Fibroblast of skin of right biceps (primary cell): ENCODE measurements at regions not wholly inside any gene's neighbourhood (a gene's known extent, or its start where the extent isn't known, plus 50 kb on each side); places are given as distances from the start of the nearest gene placed in this dataset.
"Not testable (repeated sequence)": the region's sequence is repeated elsewhere in the genome, so short reads cannot be mapped to it uniquely, and the experiment has no call there.

ENCODE experiments used
- DNase-seq: peaks from one replicate; pipeline ENCODE4 v3.0.0-alpha.2; 2013

DNA sequence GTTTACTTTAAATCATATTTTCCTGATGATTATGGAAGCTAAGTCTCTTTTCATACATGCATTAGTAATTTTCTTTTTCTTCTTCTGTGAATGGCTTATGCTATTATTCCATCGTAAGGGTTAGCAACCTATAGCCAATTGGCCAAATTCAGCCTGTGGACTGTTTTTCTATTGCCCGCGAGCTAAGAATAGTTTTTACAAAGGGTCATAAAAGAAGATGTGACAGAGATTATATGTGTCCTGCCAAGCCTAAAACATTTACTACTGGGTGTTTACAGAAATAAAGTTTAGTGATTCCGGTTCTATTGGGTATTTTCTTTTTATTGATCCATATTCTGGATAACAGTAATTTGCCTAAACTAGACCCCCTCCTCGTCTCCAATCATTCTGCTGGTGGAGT lies 268.8 kb upstream of the DIO3 start:
- no peak for DNase-seq

DNA sequence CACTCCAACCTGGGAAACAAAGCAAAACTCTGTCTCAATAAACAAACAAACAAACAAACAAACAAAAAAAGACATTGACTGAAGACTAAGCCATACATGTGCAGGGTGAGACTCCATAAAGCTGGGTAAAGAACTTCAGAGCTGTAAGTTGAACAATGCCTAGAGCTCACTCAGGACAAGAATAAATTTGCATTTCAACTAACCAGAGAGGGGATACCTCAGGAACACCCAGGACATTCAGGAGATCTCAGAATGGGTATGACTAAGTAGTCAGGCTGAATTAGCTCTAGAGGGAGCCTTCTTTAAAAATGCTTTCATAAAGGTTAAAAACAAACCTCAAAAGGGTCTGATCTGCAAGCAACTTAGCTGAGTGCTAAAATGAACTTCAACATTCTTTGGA lies 267.7 kb upstream of the DIO3 start:
- no peak for DNase-seq

DNA sequence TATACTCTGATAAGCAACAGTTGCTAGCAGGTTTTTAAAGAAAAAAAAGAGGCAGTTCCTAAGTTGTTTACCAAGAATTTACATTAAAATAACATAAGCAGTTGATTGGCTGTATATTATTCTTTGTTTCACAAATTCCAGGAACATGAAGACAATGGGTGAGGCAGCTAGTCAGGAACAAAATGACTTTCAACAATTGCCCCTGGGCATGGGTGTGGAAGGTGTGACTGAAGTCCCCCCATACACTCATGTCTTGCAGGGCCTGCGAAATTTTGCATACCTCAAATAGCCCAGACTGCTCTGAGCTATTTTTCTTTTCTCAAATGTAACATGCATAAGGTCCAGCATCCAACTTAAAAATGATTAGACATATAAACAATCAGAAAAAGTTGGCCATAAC lies 267.2 kb upstream of the DIO3 start:
- DNase-seq = no peak

DNA sequence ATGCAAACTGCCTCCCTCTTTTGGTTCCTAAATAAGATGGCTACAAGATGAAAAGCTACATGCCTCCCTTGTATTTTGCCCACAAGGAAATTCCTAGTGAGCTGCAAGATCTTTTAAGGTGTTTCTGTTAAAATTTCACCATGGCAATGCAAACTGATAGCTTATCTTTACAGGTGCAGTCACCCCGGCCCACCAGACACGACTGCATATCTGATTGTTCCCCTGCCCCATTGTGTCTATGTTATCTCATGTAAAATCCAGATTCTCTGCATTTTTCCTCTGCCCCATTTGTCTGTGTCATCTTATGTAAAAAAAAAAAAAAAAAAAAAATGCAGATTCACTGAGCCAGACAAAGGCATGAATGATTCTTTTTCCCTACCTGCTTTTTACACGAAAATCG lies 261.5 kb upstream of the DIO3 start:
- DNase-seq = not testable (repeated sequence)

DNA sequence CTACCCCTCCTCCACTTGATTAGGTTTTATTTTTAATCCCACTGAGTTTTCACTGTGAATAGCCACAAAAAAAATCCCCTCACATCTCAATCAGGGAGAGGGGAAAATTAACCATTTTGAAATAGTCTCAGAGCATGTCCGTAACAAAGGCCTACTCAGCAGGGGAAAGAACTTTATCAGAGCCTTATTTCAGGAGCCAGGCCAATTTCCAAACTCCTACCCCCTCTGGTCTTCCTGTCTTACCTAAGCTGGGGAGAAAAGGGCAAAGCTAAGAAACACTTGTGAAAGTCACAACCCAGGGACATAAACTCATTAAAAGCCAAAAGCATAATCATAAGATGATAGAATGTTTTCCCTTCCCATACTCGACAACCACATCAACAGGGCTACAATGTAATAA lies 260.3 kb upstream of the DIO3 start:
- no peak for DNase-seq

DNA sequence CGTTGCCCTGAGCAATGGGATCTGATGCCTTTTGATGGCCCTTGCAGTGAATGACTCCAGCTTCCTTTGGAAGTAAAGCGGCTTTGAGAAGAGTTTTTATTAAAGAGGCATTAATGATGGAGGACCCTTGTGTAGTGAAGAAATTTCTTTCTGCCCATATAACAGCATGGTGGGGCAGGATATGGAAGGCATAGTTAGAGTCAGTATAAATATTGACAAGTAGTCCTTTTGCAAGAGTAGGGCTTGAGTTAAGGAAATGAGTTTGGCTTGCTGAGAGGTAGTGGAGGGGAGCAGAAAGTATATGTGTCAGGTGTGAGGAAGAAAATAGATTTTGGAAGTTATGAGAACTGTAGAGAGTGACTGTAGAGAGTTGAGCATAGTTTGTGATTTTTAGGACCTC lies 254.1 kb upstream of the DIO3 start:
- not testable (repeated sequence) for DNase-seq

DNA sequence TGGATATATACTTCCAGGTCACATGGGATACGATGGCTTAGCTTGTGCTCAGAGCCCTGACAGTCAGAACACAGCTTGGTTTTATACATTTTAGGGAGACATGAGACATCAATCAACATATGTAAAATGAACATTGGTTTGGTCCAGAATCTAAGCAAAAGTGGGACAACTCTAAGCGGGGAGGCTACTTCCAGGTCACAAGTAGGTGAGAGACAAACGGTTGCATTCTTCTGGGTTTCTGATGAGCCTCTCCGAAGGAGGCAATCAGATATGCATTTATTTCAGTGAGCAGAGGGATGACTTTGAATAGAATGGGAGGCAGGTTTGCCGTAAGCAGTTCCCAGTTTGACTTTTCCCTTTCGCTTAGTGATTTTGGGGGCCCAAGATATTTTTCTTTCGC lies 250.1 kb upstream of the DIO3 start:
- not testable (repeated sequence) for DNase-seq

DNA sequence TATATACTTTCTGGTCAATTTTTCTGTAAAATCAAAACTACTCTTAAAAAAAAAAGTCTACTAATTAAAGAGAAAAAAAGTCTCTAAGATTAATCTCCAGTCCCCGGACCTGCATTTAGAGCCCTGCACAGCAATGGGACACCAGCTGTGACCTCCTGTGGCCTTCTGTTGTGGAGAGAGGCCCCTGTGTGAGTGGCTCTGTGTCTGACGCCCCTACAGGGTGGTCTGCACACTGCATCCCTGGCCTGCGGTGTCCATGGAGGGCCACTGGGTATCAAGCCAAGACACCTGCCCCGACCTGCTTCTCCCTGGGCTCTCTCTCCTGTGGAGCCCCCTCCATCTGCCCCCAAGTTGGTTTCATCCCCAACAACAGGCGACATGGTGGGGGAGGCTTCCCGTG lies 248.0 kb upstream of the DIO3 start:
- no peak for DNase-seq

DNA sequence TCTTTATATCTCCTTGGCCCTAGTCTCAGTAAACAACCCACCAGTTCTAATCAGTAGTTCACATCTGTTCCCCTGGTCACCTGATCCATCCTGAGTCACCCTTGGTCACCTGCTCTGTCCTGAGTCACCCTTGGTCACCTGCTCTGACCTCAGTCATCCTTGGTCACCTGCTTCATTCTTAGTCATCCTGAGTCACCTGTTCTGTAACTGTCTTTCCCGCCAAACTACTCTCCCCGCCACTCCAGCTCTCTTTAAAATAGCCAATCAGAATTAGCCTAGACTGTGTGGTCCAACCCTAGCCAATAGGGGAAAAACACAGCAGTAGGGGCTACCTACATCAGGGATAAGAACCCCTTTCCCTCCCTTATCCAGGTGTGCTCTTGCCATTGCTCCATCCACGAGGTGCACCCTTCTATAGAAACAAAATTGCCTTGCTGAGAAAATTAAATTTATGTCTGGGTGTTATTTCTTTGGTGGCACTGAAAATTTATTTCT lies 245.4 kb upstream of the DIO3 start:
- DNase-seq = no peak

DNA sequence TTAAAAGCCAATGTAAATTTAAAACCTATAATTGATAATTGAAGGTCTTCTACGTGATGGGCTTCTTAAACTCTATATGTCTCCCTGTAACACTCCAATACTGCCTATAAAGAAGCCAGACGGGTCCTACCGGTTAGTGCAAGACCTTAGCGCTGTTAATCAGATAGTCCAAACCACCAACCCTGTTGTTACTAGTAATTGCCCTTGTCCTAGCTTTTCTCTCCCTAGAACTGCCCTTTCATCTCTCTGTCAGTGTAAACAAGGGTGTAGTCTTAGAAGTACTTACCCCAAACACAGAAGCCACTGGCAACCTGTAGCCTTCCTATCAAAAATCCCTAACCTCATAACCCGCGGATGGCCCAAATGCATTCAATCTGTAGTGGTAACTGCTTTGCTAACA lies 243.0 kb upstream of the DIO3 start:
- no peak for DNase-seq

DNA sequence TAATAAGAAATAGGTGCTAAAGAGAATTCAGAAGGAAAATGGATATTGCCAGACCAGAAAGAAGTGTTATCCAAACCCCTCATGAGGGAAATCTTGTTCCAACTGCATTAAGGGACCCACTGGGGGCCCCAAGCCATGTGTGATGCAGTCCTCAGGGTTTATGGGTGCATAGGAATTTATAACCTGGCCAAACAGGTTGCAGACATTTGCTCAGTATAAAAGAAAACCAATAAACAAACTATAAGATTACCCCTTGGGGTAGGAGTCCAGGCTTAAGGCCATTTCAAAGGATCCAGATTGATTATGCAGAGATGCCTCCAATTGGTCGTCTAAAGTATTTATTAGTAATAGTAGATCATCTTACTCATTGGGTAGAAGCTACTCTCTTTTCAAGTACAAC lies 240.9 kb upstream of the DIO3 start:
- DNase-seq = no peak

DNA sequence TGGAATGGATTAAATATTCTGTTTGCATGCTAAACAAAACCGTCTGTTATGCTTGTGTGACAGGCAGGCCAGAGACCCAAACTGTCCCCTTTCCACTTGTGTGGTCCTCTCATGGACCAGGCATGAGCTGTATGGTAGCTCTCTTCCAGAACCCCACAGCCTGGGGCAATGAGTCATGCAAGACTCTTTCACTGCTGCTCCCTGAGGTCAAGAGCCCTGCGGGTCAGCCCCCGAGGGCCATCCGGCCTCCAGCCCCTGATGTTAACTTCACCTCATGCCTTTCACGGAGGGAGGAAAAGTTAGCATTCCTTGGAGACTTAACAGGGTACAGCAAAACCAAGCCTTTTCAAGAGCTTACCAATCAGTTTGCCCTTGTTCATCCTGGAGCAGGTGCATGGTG lies 239.1 kb upstream of the DIO3 start:
- DNase-seq = no peak

DNA sequence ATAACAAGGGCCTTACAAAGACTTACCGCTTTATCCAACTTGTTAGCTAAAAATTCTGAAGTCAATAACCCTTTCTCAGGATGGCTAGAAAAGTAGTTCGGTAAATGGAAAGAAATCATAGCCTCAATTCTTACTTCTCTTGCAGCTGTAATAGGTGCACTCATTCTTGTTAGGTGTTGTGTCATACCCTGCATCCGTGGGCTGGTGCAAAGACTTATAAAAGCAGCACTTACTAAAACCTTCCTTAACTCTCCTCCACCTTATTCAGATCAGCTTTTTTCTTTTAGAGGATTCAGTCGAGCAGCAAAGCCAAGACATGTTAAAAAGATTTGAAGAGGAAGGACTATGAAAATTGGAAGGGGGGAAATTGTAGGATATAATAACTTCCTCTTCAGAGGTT lies 238.2 kb upstream of the DIO3 start:
- DNase-seq = no peak

DNA sequence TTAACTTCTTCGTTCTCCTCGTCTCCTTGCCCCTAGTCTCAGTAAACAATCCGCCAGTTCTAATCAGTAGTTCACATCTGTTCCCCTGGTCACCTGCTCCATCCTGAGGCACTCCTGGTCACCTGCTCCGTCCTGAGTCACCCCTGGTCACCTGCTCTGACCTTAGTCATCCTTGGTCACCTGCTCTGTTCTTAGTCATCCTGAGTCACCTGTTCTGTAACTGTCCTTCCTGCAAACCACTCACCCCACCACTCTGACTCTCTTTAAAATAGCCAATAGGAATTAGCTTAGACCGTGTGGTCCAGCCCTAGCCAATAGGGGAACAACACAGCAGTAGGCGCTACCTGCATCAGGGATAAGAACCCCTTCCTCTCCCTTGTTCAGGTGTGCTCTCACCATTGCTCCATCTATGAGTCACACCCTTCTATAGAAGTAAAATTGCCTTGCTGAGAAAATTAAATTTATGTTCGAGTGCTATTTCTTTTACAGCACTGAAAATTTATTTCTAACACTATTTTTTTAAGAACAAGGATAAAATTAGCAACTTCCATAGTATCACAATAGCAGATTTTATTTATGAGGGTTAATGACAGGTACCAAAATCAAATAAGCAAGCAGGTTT lies 237.6 kb upstream of the DIO3 start:
- DNase-seq = not testable (repeated sequence)

DNA sequence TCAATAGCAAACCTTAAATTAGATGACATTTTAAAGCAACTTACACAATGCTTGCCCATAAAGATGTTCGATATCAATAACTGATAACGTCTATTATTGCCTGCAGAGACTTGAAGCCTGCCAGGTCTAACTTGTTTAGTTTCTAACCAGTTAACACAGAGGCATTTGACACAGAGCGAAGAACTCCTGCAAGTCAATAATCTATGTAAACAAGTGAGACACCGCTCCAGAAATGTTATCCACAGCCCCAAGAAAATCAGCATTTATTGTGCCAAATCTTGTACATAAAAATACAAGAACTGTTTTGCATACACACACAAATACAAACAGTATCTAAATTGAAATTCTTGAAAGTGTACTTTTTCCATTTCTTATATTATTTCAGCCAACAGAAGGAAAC lies 236.0 kb upstream of the DIO3 start:
- DNase-seq = no peak

DNA sequence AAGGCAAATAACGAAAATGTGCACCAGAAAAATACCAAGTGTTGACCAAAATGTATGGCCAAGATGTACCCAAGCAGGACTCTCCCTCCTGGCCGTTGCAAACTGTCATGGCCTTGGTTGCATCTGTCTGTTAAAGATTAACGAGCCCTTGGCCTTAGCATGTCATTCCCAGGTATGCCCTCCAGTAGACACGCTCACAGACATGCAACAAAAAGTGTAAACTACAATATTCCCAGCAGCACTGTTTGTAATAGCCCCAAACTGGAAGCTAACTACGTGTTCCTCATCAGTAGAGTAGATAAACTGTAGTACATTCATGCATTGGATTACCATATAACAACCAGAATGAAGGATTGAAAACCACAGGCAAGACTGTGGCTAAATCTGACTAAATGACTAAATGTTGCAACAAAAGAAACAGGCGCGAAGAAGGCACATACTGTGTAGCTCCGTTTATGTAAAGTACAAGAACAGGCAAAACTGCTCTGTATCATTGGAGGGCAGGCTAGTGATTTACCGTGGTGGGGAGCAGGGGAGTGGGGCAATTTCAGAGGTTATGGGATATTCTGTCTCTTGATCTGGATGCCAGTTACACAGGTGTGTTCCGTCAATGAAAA lies 232.8 kb upstream of the DIO3 start:
- no peak for DNase-seq

DNA sequence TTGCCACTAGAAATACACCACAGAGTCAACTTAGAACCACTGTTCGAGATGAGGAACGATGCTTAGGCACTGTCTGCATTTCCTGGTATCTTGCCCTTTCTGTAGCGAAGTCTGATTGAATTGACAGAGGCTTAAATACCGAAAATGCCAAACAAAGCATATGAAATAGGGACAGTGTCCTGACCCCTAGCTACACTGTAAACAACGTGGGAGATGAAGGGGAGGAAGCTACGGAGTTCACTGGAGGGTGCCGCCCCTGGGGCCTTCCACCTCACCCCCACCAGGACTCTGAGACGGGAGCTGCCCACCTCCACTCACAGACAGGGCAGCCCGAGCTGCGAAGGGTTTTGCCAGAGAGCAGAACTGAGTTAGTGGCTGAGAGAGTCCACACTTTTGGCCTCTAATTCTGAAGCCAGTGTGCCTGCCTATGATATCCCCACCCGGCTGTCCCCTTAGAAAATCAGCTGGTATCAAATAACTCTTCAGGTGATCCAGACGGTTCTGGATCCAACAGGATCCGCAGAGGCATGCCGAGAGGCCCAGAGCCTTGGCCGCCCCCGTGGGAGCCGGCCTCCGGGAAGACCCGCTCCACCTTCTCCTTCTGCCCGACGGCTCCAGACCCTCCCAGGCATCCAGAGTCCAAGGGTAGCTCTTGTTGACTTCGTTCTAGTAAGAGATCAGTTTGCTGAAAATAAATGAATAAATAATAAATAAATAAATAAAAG lies 230.7 kb upstream of the DIO3 start:
- no peak for DNase-seq

DNA sequence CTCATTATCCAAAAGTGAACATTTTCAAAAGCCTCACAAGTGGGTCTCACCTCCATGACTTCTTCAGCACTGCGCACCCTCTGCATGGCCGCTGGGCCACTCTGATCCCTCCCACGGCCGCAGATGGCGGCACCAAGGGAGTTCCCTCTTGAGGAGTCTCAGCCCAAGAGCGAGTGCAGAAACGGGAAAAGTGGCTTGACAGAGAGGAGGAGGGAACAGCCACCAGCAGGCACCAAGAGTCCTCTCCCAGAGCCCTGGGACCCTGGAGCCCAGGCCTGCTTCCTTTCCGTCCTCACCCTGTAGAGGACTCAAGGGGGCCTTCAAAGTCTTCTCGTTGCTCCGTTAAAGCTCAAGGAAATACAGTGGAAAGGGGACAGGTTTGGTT lies 230.2 kb upstream of the DIO3 start:
- DNase-seq = no peak

DNA sequence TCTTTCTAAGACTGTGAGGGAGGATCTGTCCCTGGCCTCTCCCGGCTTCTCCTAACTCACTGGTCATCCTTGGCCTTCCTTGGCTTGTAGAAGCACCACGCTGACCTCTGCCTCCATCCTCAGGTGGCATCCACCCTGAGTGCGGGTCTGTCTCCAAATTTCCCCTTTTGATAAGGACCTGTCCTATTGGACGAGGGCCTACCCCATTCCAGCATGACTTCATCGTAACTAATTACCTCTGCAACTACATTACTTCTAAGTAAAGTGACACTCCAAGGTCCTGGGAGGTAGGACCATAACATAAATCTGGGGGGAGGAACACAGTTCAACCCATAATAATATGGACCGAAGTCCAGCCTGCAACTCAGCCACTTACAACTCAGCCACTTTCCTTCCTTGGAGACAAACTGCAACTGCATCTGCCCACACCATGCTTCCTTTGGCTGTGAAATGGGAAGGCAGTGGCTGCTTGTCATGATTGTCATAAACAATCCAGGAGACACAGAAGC lies 229.6 kb upstream of the DIO3 start:
- no peak for DNase-seq

DNA sequence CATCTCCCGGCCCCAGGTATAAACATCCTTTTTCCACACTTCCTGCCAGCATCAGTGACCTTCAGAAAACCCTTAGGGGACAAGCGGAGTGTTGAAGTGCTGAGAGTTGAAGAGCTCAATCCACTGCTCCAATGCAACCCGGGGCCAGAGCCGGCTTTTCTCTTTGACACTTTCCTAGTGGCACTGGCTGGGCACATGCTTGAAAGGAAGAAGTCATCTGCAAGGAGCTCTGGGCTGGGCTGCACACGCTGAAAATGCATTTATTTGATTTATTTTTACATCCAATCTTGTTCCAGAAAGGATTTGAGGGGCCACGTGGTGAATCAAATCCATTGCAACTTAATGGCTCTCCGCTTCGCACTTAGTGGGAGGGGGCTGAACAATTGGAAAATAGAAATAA lies 229.0 kb upstream of the DIO3 start:
- no peak for DNase-seq

DNA sequence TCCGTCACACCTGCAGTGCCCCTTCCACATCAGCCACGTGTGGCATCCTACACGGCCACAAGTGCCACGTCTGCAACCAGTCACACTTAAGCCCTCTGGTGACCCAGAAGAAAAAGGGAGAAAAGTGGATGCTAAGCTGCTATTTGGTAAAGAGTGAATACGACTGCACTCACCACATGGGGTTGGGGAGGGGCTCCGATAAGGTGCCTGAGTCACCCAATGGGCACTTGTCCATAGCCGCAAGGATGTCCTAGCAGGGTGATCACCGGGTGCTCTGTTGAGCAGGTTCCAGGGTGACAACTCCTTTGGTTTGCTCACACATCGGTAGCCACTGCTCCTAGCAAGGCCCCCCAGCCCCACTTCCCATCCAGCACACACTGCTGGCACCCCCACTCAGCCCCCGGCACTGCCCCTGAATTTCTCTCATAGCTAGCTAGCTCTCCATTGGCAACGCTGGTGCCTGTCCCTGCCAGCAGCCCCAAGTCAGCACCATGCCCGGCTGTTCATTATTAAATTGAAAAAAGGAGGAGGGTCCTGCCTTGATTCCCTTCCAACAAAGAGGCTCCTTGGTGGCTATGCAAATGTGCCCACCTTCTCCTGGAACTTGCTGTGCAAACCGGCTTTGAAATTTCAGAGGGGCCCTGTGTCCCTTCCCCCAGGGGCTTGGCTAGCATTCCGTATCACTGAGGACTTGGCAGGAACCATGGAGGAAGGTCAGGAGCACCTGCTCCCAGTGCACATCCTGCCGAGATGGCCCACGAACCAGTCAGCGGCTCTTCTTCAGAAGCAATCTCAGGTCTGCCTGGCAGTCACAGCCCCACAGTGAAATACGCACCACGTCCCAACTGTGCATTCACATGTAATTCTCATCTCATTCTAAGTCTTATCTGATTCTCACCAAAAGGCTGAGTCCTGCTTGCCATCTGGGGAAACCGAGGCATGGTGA lies 227.7 kb upstream of the DIO3 start:
- DNase-seq = no peak

DNA sequence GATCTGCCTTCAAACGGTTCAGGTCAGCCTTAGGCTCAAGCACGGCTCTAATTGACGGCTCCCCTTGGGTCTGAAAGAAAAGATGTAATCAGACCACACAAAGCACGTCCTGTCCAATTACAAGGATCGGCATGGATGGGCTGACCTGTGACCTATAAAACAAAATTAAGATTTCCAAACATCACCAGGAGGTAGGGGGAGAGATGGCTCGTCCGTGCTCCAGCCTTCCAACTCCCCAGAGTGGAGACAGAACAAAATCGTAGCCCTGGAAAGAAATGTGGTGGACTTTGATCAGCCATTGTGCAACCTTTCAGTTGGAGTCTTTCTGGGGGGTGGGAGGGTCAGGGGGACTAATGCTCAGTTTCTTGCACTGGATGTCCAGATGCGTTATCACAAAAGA lies 226.6 kb upstream of the DIO3 start:
- no peak for DNase-seq

DNA sequence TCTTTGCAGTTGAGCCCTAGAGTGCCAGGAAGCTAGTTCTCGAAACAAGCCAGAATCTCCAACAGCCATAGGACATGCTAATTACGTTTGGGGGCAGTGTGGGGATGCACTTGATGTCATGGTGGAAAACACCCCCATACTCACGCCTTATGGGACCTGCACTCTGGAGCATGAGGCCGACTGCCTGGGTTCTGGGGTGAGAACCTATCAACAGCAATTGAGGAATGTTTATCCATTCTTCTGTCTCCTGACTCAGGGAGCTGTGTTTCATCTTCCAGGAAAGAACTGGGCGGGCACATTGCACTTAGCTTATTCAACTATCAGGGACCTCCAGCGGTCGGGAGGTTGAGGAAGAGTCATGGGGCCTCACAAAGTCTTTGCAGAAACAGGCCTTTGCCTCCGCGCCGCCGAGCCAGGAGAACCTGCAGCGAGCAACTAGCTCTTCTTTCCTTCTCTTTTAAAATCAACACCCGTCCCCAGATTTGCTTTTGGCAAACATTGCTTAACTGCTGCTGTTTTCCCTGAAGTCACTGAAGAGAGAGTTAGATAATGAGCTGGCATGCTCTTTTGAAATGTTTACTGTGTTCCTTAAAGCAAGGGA lies 226.1 kb upstream of the DIO3 start:
- DNase-seq = no peak
